CD4-positive, alpha-beta T cell (primary cell): ENCODE measurements at regions not wholly inside any gene's neighbourhood (a gene's known extent, or its start where the extent isn't known, plus 50 kb on each side); places are given as distances from the start of the nearest gene placed in this dataset.
A peak's percentile ranks its signal among the peaks of the same experiment; 100 is the strongest.

Experiments used
- ATAC-seq: fragments of 200-7000 bp; cut with Tn5 transposase; one replicate; pipeline ENCODE4 v1.10.0; 2022; ENCODE audit warnings: mild to moderate bottlenecking; ENCODE audit not compliant: poor library complexity
- CTCF ChIA-PET: fragments of 350-600 bp; sonication (Branson Sonifier 250); formaldehyde crosslinking; loops from one replicate; lab custom pipeline; 2021; ENCODE audit warnings: antibody characterized with exemption, inconsistent platforms; lab: Charles Lee
- POLR2A ChIA-PET: fragments of 350-600 bp; sonication (Branson Sonifier 250); formaldehyde crosslinking; loops from one replicate; lab custom pipeline; 2021; ENCODE audit warnings: antibody characterized with exemption, inconsistent platforms; lab: Charles Lee
- DNase-seq, 14 experiments: peaks; one replicate each; pipeline ENCODE4 v3.0.0-alpha.2; 2013 to 2020; ENCODE audit warnings: mixed read lengths in 2 of 14
- H3K27ac ChIP-seq, 2 donors: one replicate each; pipeline versions ENCODE4 v1.5.1 to v1.7.0; 2013; ENCODE audit warnings: low read length in 2 of 2, low read depth in 1 of 2, mild to moderate bottlenecking in 1 of 2
- H3K27me3 ChIP-seq, 2 experiments: 1 replicate in 1 of 2; 2 replicates in 1 of 2; pipeline versions ENCODE4 v1.6.1 to v1.7.0; 2013; ENCODE audit warnings: low read length in 2 of 2, control low read depth in 1 of 2, mild to moderate bottlenecking in 1 of 2, moderate library complexity in 1 of 2; ENCODE audit not compliant: insufficient read depth in 2 of 2, control insufficient read depth in 1 of 2
- H3K36me3 ChIP-seq: one replicate; pipeline ENCODE4 v1.6.1; 2013; ENCODE audit warnings: low read length, control low read depth; ENCODE audit not compliant: insufficient read depth
- H3K4me1 ChIP-seq: one replicate; pipeline ENCODE4 v1.6.1; 2013; ENCODE audit warnings: low read length, control low read depth; ENCODE audit not compliant: insufficient read depth
- H3K4me3 ChIP-seq: one replicate; pipeline ENCODE4 v1.5.1; 2013; ENCODE audit warnings: mild to moderate bottlenecking, low read length, moderate library complexity
- H3K9me3 ChIP-seq, 2 experiments: 1 replicate in 1 of 2; 2 replicates in 1 of 2; pipeline versions ENCODE4 v1.6.1 to v1.7.0; 2013; ENCODE audit warnings: low read length in 2 of 2, mild to moderate bottlenecking in 2 of 2, control low read depth in 1 of 2, moderate library complexity in 1 of 2; ENCODE audit not compliant: control insufficient read depth in 1 of 2, insufficient read depth in 1 of 2
- H3K27ac Mint-ChIP-seq: one replicate; pipeline ENCODE4 v1.8.0; 2020; ENCODE audit warnings: mixed read lengths
- H3K27me3 Mint-ChIP-seq: one replicate; pipeline ENCODE4 v1.8.0; 2021; ENCODE audit warnings: mixed read lengths
- H3K36me3 Mint-ChIP-seq: one replicate; pipeline ENCODE4 v1.8.0; 2021; ENCODE audit warnings: low read depth, mixed read lengths
- H3K4me1 Mint-ChIP-seq: one replicate; pipeline ENCODE4 v1.8.0; 2021; ENCODE audit warnings: low read depth, mixed read lengths
- H3K4me3 Mint-ChIP-seq: one replicate; pipeline ENCODE4 v1.8.0; 2020; ENCODE audit warnings: mild to moderate bottlenecking, mixed read lengths
- H3K9me3 Mint-ChIP-seq: one replicate; pipeline ENCODE4 v1.8.0; 2020; ENCODE audit warnings: mixed read lengths
- CTCF ChIP-seq: fragments of 200-600 bp; IDR thresholded peaks from one replicate; pipeline ENCODE4 v1.8.0; 2022; ENCODE audit warnings: antibody characterized with exemption, mild to moderate bottlenecking
- intact Hi-C, 2 experiments: fragments of 100-400 bp; cut with DNase I in 1 of 2; cut with micrococcal nuclease in 1 of 2; formaldehyde crosslinking; loops; one replicate each; pipeline versions ENCODE4 v1.15.1 to v1.9.0; 2023 to 2025; cut with DNase I, micrococcal nuclease

GRCh38 chr13:43959291-43959690, 79.6 kb downstream of the LACC1 start:
- no peak for TF ChIP-seq CTCF
- Histone ChIP-seq H3K4me1 (no peaks in the 10 kb centered on the region), H3K27me3 (peaks cover 3 to 5% of the 10 kb centered on the region in 2 experiments), H3K36me3 (no peaks in the 10 kb centered on the region), H3K27ac (no peak overlapping the region), H3K9me3 (no peaks in the 10 kb centered on the region), H3K4me3 (no peak overlapping the region)
- Mint-ChIP-seq H3K9me3 (no peaks in the 10 kb centered on the region), H3K4me1 (no peaks in the 10 kb centered on the region), H3K27ac (no peak overlapping the region), H3K4me3 (no peak overlapping the region), H3K36me3 (no peaks in the 10 kb centered on the region), H3K27me3 (peaks cover 8% of the 10 kb centered on the region)
- ChIA-PET POLR2A (no interaction called here), CTCF (interaction anchor here (0.7 kb wide), 1 partner anchor 1373 kb away, joined by 3 read pairs; no protein-coding TSS in a partner anchor)
- DNase-seq (no peak), ATAC-seq (no peak)
- intact Hi-C loops: no loop called here

- no peak overlapping the region for H3K27ac ChIP-seq
- no peak for TF ChIP-seq CTCF
- no peaks in the 10 kb centered on the region for H3K4me1 Mint-ChIP-seq
- no peak overlapping the region for H3K4me3 ChIP-seq
- peaks cover 8% of the 10 kb centered on the region for H3K27me3 Mint-ChIP-seq
- intact Hi-C loops: no loop called here
- no peaks in the 10 kb centered on the region for H3K9me3 Mint-ChIP-seq
- no peak overlapping the region for H3K27ac Mint-ChIP-seq
- DNase-seq (no peak), ATAC-seq (no peak)
- H3K36me3 ChIP-seq: no peaks in the 10 kb centered on the region
- CTCF ChIA-PET: no interaction called here
- H3K36me3 Mint-ChIP-seq: no peaks in the 10 kb centered on the region
- H3K27me3 ChIP-seq: no peaks in the 10 kb centered on the region
- H3K4me3 Mint-ChIP-seq: no peak overlapping the region
- H3K4me1 ChIP-seq: no peaks in the 10 kb centered on the region
- no peaks in the 10 kb centered on the region for H3K9me3 ChIP-seq
- POLR2A ChIA-PET: no interaction called here
Measured at GRCh38 chr13:43961909-43962308, 82.2 kb downstream of the LACC1 start.

- Mint-ChIP-seq H3K27ac (no peak overlapping the region), H3K4me3 (no peak overlapping the region), H3K27me3 (peaks cover 2% of the 10 kb centered on the region), H3K9me3 (no peaks in the 10 kb centered on the region), H3K4me1 (no peaks in the 10 kb centered on the region), H3K36me3 (no peaks in the 10 kb centered on the region)
- no peak overlapping the region for H3K4me3 ChIP-seq
- ChIA-PET POLR2A (no interaction called here), CTCF (no interaction called here)
- ATAC-seq (no peak), DNase-seq (peak in 2 of 14 experiments; percentile 2 to 26)
- no peaks in the 10 kb centered on the region for H3K4me1 ChIP-seq
- TF ChIP-seq CTCF: no peak
- H3K27me3 ChIP-seq: no peaks in the 10 kb centered on the region
- no peaks in the 10 kb centered on the region for H3K36me3 ChIP-seq
- no peak overlapping the region for H3K27ac ChIP-seq
- intact Hi-C loops: no loop called here
- peaks cover 0 to 4% of the 10 kb centered on the region in 2 experiments for H3K9me3 ChIP-seq
Measured at GRCh38 chr13:43963726-43964125, 84.0 kb downstream of the LACC1 start.
